SU-DHL-6 (cell line): ENCODE measurements at regions not wholly inside any gene's neighbourhood (a gene's known extent, or its start where the extent isn't known, plus 50 kb on each side); places are given as distances from the start of the nearest gene placed in this dataset.

Experiments
- EZH2phosphoT487 ChIP-seq: fragments of 200-600 bp; sonication (generic), shearing (Covaris generic); conservative IDR thresholded peaks from 2 replicates; pipeline ENCODE4 v1.6.1; 2018; ENCODE audit warnings: mild to moderate bottlenecking, antibody characterized with exemption, low read length, moderate library complexity, mixed read lengths
- TF ChIP-seq, protein P1 (sequence below): fragments of 200-600 bp; sonication (generic); IDR thresholded peaks from one replicate; pipeline ENCODE4 v1.5.1; 2017; ENCODE audit warnings: antibody characterized with exemption, mild to moderate bottlenecking, low read length, moderate library complexity; ENCODE audit not compliant: insufficient read depth, poor library complexity, severe bottlenecking

DNA sequence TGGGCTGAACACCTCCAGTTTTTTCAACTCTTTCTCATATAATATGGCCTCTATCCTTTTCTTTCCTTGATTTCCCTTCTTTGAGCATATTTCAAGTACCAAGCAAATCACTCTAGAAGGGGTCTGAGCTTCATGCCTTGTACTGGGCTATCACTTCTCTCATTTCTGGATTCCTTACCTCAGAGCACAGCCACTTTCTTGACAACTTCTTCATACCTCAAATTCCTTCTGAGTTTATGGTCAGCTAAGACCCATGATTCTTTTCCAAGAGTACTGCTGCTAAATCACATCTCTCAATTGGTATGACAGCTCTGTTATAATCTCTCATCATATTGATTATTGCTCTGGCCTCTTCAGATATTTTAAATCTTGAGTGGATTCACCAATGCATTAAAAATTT lies 224.8 kb upstream of the ZBED5 start:
- TF ChIP-seq, protein P1, sequence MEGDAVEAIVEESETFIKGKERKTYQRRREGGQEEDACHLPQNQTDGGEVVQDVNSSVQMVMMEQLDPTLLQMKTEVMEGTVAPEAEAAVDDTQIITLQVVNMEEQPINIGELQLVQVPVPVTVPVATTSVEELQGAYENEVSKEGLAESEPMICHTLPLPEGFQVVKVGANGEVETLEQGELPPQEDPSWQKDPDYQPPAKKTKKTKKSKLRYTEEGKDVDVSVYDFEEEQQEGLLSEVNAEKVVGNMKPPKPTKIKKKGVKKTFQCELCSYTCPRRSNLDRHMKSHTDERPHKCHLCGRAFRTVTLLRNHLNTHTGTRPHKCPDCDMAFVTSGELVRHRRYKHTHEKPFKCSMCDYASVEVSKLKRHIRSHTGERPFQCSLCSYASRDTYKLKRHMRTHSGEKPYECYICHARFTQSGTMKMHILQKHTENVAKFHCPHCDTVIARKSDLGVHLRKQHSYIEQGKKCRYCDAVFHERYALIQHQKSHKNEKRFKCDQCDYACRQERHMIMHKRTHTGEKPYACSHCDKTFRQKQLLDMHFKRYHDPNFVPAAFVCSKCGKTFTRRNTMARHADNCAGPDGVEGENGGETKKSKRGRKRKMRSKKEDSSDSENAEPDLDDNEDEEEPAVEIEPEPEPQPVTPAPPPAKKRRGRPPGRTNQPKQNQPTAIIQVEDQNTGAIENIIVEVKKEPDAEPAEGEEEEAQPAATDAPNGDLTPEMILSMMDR: no peak
- no peak for TF ChIP-seq EZH2phosphoT487
